AG04450 (cell line): ENCODE measurements at regions not wholly inside any gene's neighbourhood (a gene's known extent, or its start where the extent isn't known, plus 50 kb on each side); places are given as distances from the start of the nearest gene placed in this dataset.
A peak's percentile ranks its signal among the peaks of the same experiment; 100 is the strongest.

ENCODE experiments used
- CTCF ChIA-PET: fragments of 300-600, 350-600 bp; formaldehyde crosslinking; extraction: SDS; loops from one replicate; lab custom pipeline; 2022; ENCODE audit warnings: antibody characterized with exemption, inconsistent platforms; lab: Charles Lee
- POLR2A ChIA-PET: fragments of 350-600 bp; formaldehyde crosslinking; extraction: SDS; loops from one replicate; lab custom pipeline; 2021; ENCODE audit warnings: antibody characterized with exemption, inconsistent platforms; lab: Yijun Ruan, JAX
- DNase-seq: peaks from one replicate; pipeline ENCODE4 v3.0.0-alpha.2; 2011; ENCODE audit warnings: low read depth, low spot score
- H3K27ac ChIP-seq: one replicate; pipeline ENCODE4 v1.5.1; 2012; ENCODE audit warnings: low read depth, low read length, control low read depth
- H3K27me3 ChIP-seq: one replicate; pipeline ENCODE4 v1.6.0; 2012; ENCODE audit warnings: low read length; ENCODE audit not compliant: control insufficient read depth, insufficient read depth
- H3K4me3 ChIP-seq: 2 replicates; pipeline ENCODE4 v1.5.1; 2011; ENCODE audit warnings: mild to moderate bottlenecking, low read depth, low read length, control low read depth
- H3K9me3 ChIP-seq: 2 replicates; pipeline ENCODE4 v1.5.1; 2012; ENCODE audit warnings: low read length; ENCODE audit not compliant: control insufficient read depth, insufficient read depth
- TF ChIP-seq, protein P1 (sequence below): IDR thresholded peaks from 2 replicates; pipeline ENCODE4 v1.5.1; 2011; ENCODE audit warnings: low read depth, low read length, control low read depth, inconsistent platforms

DNA sequence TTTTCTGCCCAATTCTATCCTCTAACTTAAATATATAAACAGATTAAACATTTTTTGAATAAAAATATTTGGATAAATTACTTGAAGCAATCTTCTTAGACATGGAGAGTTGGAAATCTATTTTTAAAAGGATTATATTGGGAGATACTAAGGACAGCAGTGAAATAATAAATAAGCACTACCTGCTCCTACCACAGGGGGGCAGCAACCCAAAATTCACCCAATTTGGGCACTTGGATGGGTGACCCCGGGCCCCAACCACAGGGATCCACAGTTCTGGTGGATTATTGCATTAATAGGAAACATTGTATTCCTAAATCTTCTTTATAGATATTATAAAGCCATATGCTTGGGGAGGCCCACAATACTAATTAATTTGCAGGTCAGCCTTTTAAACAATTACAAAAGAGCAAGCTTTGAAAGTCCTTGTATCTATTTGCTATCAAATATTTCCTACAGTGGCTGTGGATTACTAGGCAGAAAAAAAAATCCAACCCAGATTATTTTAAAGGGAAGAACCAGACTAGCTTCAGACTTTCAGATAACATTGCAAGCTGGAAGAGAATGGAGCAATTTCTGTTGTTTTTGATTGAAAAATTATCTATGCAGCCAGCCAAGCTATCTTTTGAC is 66.4 kb upstream of the PDE10A start:
- POLR2A ChIA-PET: no interaction called here

GRCh38 chr6:165728216-165728615 is 65.2 kb upstream of the PDE10A start:
- CTCF ChIA-PET: interaction anchor here (2.2 to 4.9 kb wide), 3 partner anchors 122 to 378 kb away, joined by 8 to 36 read pairs (median 17); no protein-coding TSS in a partner anchor
- DNase-seq: no peak
- POLR2A ChIA-PET: no interaction called here
- Histone ChIP-seq H3K4me3 (no peak overlapping the region), H3K27me3 (peaks cover 3% of the 10 kb centered on the region), H3K27ac (no peak overlapping the region), H3K9me3 (peaks cover 9% of the 10 kb centered on the region; the same call in 1 of the 2 replicates)
- TF ChIP-seq, protein P1, sequence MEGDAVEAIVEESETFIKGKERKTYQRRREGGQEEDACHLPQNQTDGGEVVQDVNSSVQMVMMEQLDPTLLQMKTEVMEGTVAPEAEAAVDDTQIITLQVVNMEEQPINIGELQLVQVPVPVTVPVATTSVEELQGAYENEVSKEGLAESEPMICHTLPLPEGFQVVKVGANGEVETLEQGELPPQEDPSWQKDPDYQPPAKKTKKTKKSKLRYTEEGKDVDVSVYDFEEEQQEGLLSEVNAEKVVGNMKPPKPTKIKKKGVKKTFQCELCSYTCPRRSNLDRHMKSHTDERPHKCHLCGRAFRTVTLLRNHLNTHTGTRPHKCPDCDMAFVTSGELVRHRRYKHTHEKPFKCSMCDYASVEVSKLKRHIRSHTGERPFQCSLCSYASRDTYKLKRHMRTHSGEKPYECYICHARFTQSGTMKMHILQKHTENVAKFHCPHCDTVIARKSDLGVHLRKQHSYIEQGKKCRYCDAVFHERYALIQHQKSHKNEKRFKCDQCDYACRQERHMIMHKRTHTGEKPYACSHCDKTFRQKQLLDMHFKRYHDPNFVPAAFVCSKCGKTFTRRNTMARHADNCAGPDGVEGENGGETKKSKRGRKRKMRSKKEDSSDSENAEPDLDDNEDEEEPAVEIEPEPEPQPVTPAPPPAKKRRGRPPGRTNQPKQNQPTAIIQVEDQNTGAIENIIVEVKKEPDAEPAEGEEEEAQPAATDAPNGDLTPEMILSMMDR: no peak

More for the DNA sequence above, 66.4 kb upstream of the PDE10A start:
- Histone ChIP-seq H3K9me3 (peaks cover 9% of the 10 kb centered on the region; the same call in 1 of the 2 replicates), H3K27ac (no peak overlapping the region), H3K4me3 (no peak overlapping the region), H3K27me3 (peaks cover 3% of the 10 kb centered on the region)
- DNase-seq: no peak
- TF ChIP-seq, protein P1: peak; percentile 75
- CTCF ChIA-PET: interaction anchor here (0.6 to 4.9 kb wide), 22 partner anchors 10 to 1269 kb away, joined by 3 to 36 read pairs (median 4); no protein-coding TSS in a partner anchor

GRCh38 chr6:165726965-165727381 is 63.9 kb upstream of the PDE10A start:
- POLR2A ChIA-PET: no interaction called here
- CTCF ChIA-PET: interaction anchor here (1.5 kb wide), 1 partner anchor 379 kb away, joined by 7 read pairs; no protein-coding TSS in a partner anchor

GRCh38 chr6:165726290-165726875 is 63.3 kb upstream of the PDE10A start:
- no peak overlapping the region for H3K4me3 ChIP-seq
- DNase-seq: no peak
- peaks cover 3% of the 10 kb centered on the region for H3K27me3 ChIP-seq
- POLR2A ChIA-PET: no interaction called here
- no peak overlapping the region for H3K27ac ChIP-seq
- H3K9me3 ChIP-seq: peaks cover 9% of the 10 kb centered on the region; the same call in 1 of the 2 replicates
- TF ChIP-seq, protein P1: no peak
- CTCF ChIA-PET: interaction anchor here (0.7 to 1.5 kb wide), 4 partner anchors 61 to 380 kb away, joined by 3 to 7 read pairs (median 4); no protein-coding TSS in a partner anchor

More at GRCh38 chr6:165726965-165727381, 63.9 kb upstream of the PDE10A start:
- no peak for DNase-seq
- peaks cover 3% of the 10 kb centered on the region for H3K27me3 ChIP-seq
- H3K9me3 ChIP-seq: peaks cover 9% of the 10 kb centered on the region; the same call in 1 of the 2 replicates
- TF ChIP-seq, protein P1: no peak
- no peak overlapping the region for H3K4me3 ChIP-seq
- H3K27ac ChIP-seq: no peak overlapping the region

DNA sequence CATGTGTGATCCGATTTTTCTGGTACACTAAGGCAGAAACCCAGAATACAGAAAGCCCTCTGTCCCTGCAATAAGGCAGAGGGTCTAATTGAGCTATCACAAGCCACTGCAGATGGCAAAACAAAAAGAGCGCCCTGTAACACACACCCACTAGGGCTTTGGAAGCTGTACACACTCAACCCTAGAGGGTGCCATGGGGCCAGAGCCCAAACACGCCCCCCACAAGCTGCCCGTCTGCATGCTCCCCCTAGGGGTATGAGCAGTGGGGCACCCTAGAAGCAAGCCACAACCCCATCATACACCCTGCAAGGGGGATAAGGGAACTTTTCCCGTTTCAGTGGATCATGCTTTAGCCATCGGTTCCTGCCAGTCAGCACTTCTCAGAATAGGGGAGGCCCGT is 62.2 kb upstream of the PDE10A start:
- no peak overlapping the region for H3K27ac ChIP-seq
- peaks cover 9% of the 10 kb centered on the region; the same call in 1 of the 2 replicates for H3K9me3 ChIP-seq
- no peak overlapping the region for H3K4me3 ChIP-seq
- ChIA-PET POLR2A (no interaction called here), CTCF (interaction anchor here (1.1 kb wide), 1 partner anchor 128 kb away, joined by 4 read pairs; no protein-coding TSS in a partner anchor)
- TF ChIP-seq, protein P1: no peak
- no peak for DNase-seq
- peaks cover 3% of the 10 kb centered on the region for H3K27me3 ChIP-seq
